Right lobe of liver (tissue), 6 donors: ENCODE measurements at regions not wholly inside any gene's neighbourhood (a gene's known extent, or its start where the extent isn't known, plus 50 kb on each side); places are given as distances from the start of the nearest gene placed in this dataset.

Experiments
- ATAC-seq, 4 donors: fragments of 200-7000 bp; cut with Tn5 transposase; one replicate each; pipeline ENCODE4 v1.9.1; 2020; ENCODE audit warnings: mild to moderate bottlenecking in 4 of 4, moderate library complexity in 4 of 4
- DNase-seq, 3 donors: peaks; one replicate each; pipeline ENCODE4 v3.0.0-alpha.2; 2020
- H3K27ac ChIP-seq, 3 donors: fragments of 200-600 bp; one replicate each; pipeline ENCODE4 v1.8.0; 2022
- H3K27me3 ChIP-seq, 2 donors: fragments of 200-600 bp; one replicate each; pipeline ENCODE4 v1.8.0; 2022
- H3K36me3 ChIP-seq, 4 donors: fragments of 200-600 bp; sonication (generic) in 1 of 4; one replicate each; pipeline versions ENCODE4 v1.5.1 to v1.8.0; 2017 to 2022; ENCODE audit warnings: control low read depth in 1 of 4
- H3K4me1 ChIP-seq, 4 donors: fragments of 200-600 bp; sonication (generic) in 1 of 4; one replicate each; pipeline versions ENCODE4 v1.5.1 to v1.8.0; 2017 to 2022; ENCODE audit warnings: control low read depth in 1 of 4
- H3K4me3 ChIP-seq, 3 donors: fragments of 200-600 bp; one replicate each; pipeline ENCODE4 v1.8.0; 2022
- H3K9me3 ChIP-seq, 4 donors: fragments of 200-600 bp; sonication (generic) in 1 of 4; one replicate each; pipeline versions ENCODE4 v1.5.1 to v1.8.0; 2017 to 2022; ENCODE audit warnings: control low read depth in 1 of 4
- CTCF ChIP-seq, 4 donors: fragments of 200-600 bp in 3 of 4; fragments of 450-650 bp in 1 of 4; IDR thresholded peaks; one replicate each; pipeline versions ENCODE4 v1.5.1 to v1.8.0; 2016 to 2022; ENCODE audit warnings: antibody characterized with exemption in 4 of 4, mild to moderate bottlenecking in 2 of 4
- POLR2A ChIP-seq: fragments of 450-650 bp; IDR thresholded peaks from one replicate; pipeline ENCODE4 v1.6.1; 2017; ENCODE audit warnings: antibody characterized with exemption, mild to moderate bottlenecking
- WGBS: methylation state at CpG from one replicate; pipeline ENCODE4 v1.1.6; 2018; ENCODE audit warnings: low coverage, low lambda C conversion rate; ENCODE audit not compliant: insufficient coverage; ENCODE audit errors: missing lambda C conversion rate; 5-methylcytosine and 5-hydroxymethylcytosine counted together
- intact Hi-C, 2 donors: fragments of 100-400 bp; cut with DNase I; formaldehyde crosslinking; loops; one replicate each; pipeline versions ENCODE4 v1.11.2 to v1.14.1; 2022
- donor health status: DM: no; HTN: yes; CAD: no.
- donor health status: DM: no; HTN: no; CAD: no.
- donor health status: DM: no; HTN: no; CAD: no.
- donor health status: DM: no; HTN: yes; CAD: no.
- donor health status: DM: no; HTN: yes; CAD: no.

- ATAC-seq (no peak), DNase-seq (no peak)
- no peak for TF ChIP-seq POLR2A
- TF ChIP-seq CTCF (IDR thresholded peaks at IDR 0.05) = no peak
- intact Hi-C loops = no loop called here
- no peaks in the 10 kb centered on the region for H3K27me3 ChIP-seq
- WGBS = 76% methylated on average over 7 of the region's 9 CpGs
- H3K4me3 ChIP-seq = no peak overlapping the region
- no peaks in the 10 kb centered on the region for H3K36me3 ChIP-seq
- no peaks in the 10 kb centered on the region for H3K9me3 ChIP-seq
- H3K4me1 ChIP-seq = no peaks in the 10 kb centered on the region
- no peak overlapping the region for H3K27ac ChIP-seq
Observed at GRCh38 chr7:156162451-156162850, 350.2 kb upstream of the SHH start.

- no peaks in the 10 kb centered on the region for H3K36me3 ChIP-seq
- TF ChIP-seq POLR2A (no peak), CTCF (IDR thresholded peaks at IDR 0.05) (no peak)
- H3K27ac ChIP-seq = no peak overlapping the region
- ATAC-seq (no peak), DNase-seq (no peak)
- 38% methylated on average over 15 of the region's 15 CpGs for WGBS
- no peak overlapping the region for H3K4me3 ChIP-seq
- H3K9me3 ChIP-seq = no peaks in the 10 kb centered on the region
- H3K4me1 ChIP-seq = no peaks in the 10 kb centered on the region
- intact Hi-C loops = no loop called here
- no peaks in the 10 kb centered on the region for H3K27me3 ChIP-seq
Observed at GRCh38 chr7:156160811-156161210, 348.5 kb upstream of the SHH start.

GRCh38 chr7:156158693-156159092, 346.4 kb upstream of the SHH start:
- Histone ChIP-seq H3K4me1 (no peaks in the 10 kb centered on the region), H3K4me3 (no peak overlapping the region), H3K27me3 (no peaks in the 10 kb centered on the region), H3K9me3 (no peaks in the 10 kb centered on the region), H3K27ac (no peak overlapping the region), H3K36me3 (no peaks in the 10 kb centered on the region)
- ATAC-seq (no peak), DNase-seq (no peak)
- TF ChIP-seq CTCF (IDR thresholded peaks at IDR 0.05) = no peak
- no peak for TF ChIP-seq POLR2A
- WGBS = 74% methylated on average over 10 of the region's 11 CpGs
- intact Hi-C loops = loop anchor here (10.0 kb wide), 2 partner anchors 334 to 344 kb away; partner anchors contain the start of gene SHH (in 1 of the 2)

GRCh38 chr7:156158213-156158612, 345.9 kb upstream of the SHH start:
- H3K27ac ChIP-seq = no peak overlapping the region
- 78% methylated on average over 1 of the region's 6 CpGs for WGBS
- H3K36me3 ChIP-seq = no peaks in the 10 kb centered on the region
- H3K4me1 ChIP-seq = no peaks in the 10 kb centered on the region
- no peak overlapping the region for H3K4me3 ChIP-seq
- no peaks in the 10 kb centered on the region for H3K9me3 ChIP-seq
- TF ChIP-seq CTCF (IDR thresholded peaks at IDR 0.05) (no peak), POLR2A (no peak)
- intact Hi-C loops = loop anchor here (10.0 kb wide), 2 partner anchors 333 to 343 kb away; partner anchors contain the start of gene SHH (in 1 of the 2)
- no peaks in the 10 kb centered on the region for H3K27me3 ChIP-seq
- no peak for DNase-seq
- ATAC-seq = no peak
